HG03565 (cell line): ENCODE measurements at regions not wholly inside any gene's neighbourhood (a gene's known extent, or its start where the extent isn't known, plus 50 kb on each side); places are given as distances from the start of the nearest gene placed in this dataset.

Experiments
- ATAC-seq: cut with Tn5 transposase; IDR thresholded peaks from one replicate; pipeline ENCODE4 v1.9.1; 2021; ENCODE audit warnings: mild to moderate bottlenecking, moderate library complexity; ENCODE audit not compliant: unreplicated experiment

GRCh38 chr5:6274846-6275543 lies 103.4 kb downstream of the MED10 start:
- ATAC-seq = peak; percentile 40

- ATAC-seq = no peak
Measured at GRCh38 chr5:6273749-6274148, 104.6 kb downstream of the MED10 start.

- ATAC-seq = peak; percentile 71
Measured at GRCh38 chr5:6273090-6273735, 105.1 kb downstream of the MED10 start.

GRCh38 chr5:6269925-6270324 lies 108.4 kb downstream of the MED10 start:
- no peak for ATAC-seq

- no peak for ATAC-seq
Measured at GRCh38 chr5:6266671-6267197, 111.6 kb downstream of the MED10 start.

- ATAC-seq = no peak
Measured at GRCh38 chr5:6264394-6264793, 114.0 kb downstream of the MED10 start.

GRCh38 chr5:6262651-6263363 lies 115.5 kb downstream of the MED10 start:
- no peak for ATAC-seq

- no peak for ATAC-seq
Measured at GRCh38 chr5:6261668-6262067, 116.7 kb downstream of the MED10 start.

GRCh38 chr5:6261256-6261655 lies 117.1 kb downstream of the MED10 start:
- ATAC-seq = no peak

- ATAC-seq = no peak
Measured at GRCh38 chr5:6260846-6261245, 117.5 kb downstream of the MED10 start.

GRCh38 chr5:6256901-6257300 lies 121.4 kb downstream of the MED10 start:
- no peak for ATAC-seq

GRCh38 chr5:6255956-6256355 lies 122.4 kb downstream of the MED10 start:
- ATAC-seq = no peak

GRCh38 chr5:6253846-6254245 lies 124.5 kb downstream of the MED10 start:
- no peak for ATAC-seq

- no peak for ATAC-seq
Measured at GRCh38 chr5:6253281-6253680, 125.1 kb downstream of the MED10 start.

- no peak for ATAC-seq
Measured at GRCh38 chr5:6252581-6252980, 125.8 kb downstream of the MED10 start.

- no peak for ATAC-seq
Measured at GRCh38 chr5:6251565-6252102, 126.7 kb downstream of the MED10 start.

GRCh38 chr5:6250121-6250520 lies 128.2 kb downstream of the MED10 start:
- no peak for ATAC-seq

- ATAC-seq = no peak
Measured at GRCh38 chr5:6248132-6248531, 130.2 kb downstream of the MED10 start.

GRCh38 chr5:6246820-6247437 lies 131.4 kb downstream of the MED10 start:
- ATAC-seq = no peak

GRCh38 chr5:6244339-6244714 lies 134.0 kb downstream of the MED10 start:
- no peak for ATAC-seq

- ATAC-seq = no peak
Measured at GRCh38 chr5:6243706-6244338, 134.5 kb downstream of the MED10 start.
